HEK293 (cell line): ENCODE measurements at regions not wholly inside any gene's neighbourhood (a gene's known extent, or its start where the extent isn't known, plus 50 kb on each side); places are given as distances from the start of the nearest gene placed in this dataset.
A peak's percentile ranks its signal among the peaks of the same experiment; 100 is the strongest.

Experiments
- KLF16 ChIP-seq: fragments of 450-650 bp; formaldehyde crosslinking; IDR thresholded peaks from 2 replicates; pipeline ENCODE4 v1.5.1; 2017; ENCODE audit warnings: missing biosample characterization, missing genetic modification characterization
- MEIS1 ChIP-seq: sonication (generic); formaldehyde crosslinking; IDR thresholded peaks from 2 replicates; pipeline ENCODE4 v1.8.1; 2022; ENCODE audit warnings: missing genetic modification reagents, mild to moderate bottlenecking, borderline replicate concordance
- ZBTB1 ChIP-seq: fragments of 450-650 bp; formaldehyde crosslinking; IDR thresholded peaks from 2 replicates; pipeline ENCODE4 v1.5.1; 2016; ENCODE audit warnings: missing biosample characterization, missing genetic modification characterization
- ZEB2 ChIP-seq: fragments of 450-650 bp; formaldehyde crosslinking; IDR thresholded peaks from 2 replicates; pipeline ENCODE4 v1.5.1; 2016; ENCODE audit warnings: missing biosample characterization, missing genetic modification characterization
- ZNF174 ChIP-seq: fragments of 450-650 bp; formaldehyde crosslinking; IDR thresholded peaks from 2 replicates; pipeline ENCODE4 v1.5.0; 2017; ENCODE audit warnings: missing biosample characterization, mild to moderate bottlenecking, missing genetic modification characterization
- ZNF184 ChIP-seq: fragments of 450-650 bp; IDR thresholded peaks from 2 replicates; pipeline ENCODE4 v1.5.1; 2018; ENCODE audit warnings: missing biosample characterization, mild to moderate bottlenecking, missing genetic modification characterization
- ZNF19 ChIP-seq: fragments of 450-650 bp; formaldehyde crosslinking; IDR thresholded peaks from 2 replicates; pipeline ENCODE4; 2016; ENCODE audit warnings: missing biosample characterization, missing genetic modification characterization, low read depth
- ZNF274 ChIP-seq, 2 experiments: fragments of 200-500 bp in 1 of 2; fragments of 450-650 bp in 1 of 2; sonication (Bioruptor generic) in 1 of 2; formaldehyde crosslinking in 1 of 2; IDR thresholded peaks; 2 replicates each; pipeline versions ENCODE4 v1.5.1 to v1.6.1; 2014 to 2016; ENCODE audit warnings: borderline replicate concordance in 1 of 2, inconsistent platforms in 1 of 2, low read length in 1 of 2, missing biosample characterization in 1 of 2, missing genetic modification characterization in 1 of 2
- ZNF335 ChIP-seq: fragments of 450-650 bp; formaldehyde crosslinking; conservative IDR thresholded peaks from 2 replicates; pipeline ENCODE4 v1.5.1; 2016; ENCODE audit warnings: missing biosample characterization, missing genetic modification characterization
- ZNF341 ChIP-seq: fragments of 450-650 bp; formaldehyde crosslinking; IDR thresholded peaks from 2 replicates; pipeline ENCODE4; 2016; ENCODE audit warnings: low read depth, missing biosample characterization, missing genetic modification characterization
- ZNF391 ChIP-seq: fragments of 450-650 bp; formaldehyde crosslinking; IDR thresholded peaks from 2 replicates; pipeline ENCODE4 v1.5.1; 2016; ENCODE audit warnings: low read depth, missing biosample characterization, missing genetic modification characterization, borderline replicate concordance
- ZNF394 ChIP-seq: fragments of 450-650 bp; formaldehyde crosslinking; IDR thresholded peaks from 2 replicates; pipeline ENCODE4 v1.5.1; 2016; ENCODE audit warnings: missing biosample characterization, missing genetic modification characterization, mild to moderate bottlenecking, moderate library complexity, borderline replicate concordance
- ZNF416 ChIP-seq: fragments of 450-650 bp; formaldehyde crosslinking; IDR thresholded peaks from 2 replicates; pipeline ENCODE4 v1.5.1; 2016; ENCODE audit warnings: missing biosample characterization, missing genetic modification characterization
- ZNF548 ChIP-seq: fragments of 450-650 bp; formaldehyde crosslinking; IDR thresholded peaks from 2 replicates; pipeline ENCODE4 v1.5.1; 2016; ENCODE audit warnings: missing biosample characterization, missing genetic modification characterization
- ZNF560 ChIP-seq: fragments of 450-650 bp; formaldehyde crosslinking; IDR thresholded peaks from 2 replicates; pipeline ENCODE4 v1.5.1; 2017; ENCODE audit warnings: missing biosample characterization, missing genetic modification characterization, borderline replicate concordance
- ZNF610 ChIP-seq: fragments of 450-650 bp; formaldehyde crosslinking; IDR thresholded peaks from 2 replicates; pipeline ENCODE4 v1.5.1; 2016; ENCODE audit warnings: missing biosample characterization, missing genetic modification characterization, borderline replicate concordance
- ZNF626 ChIP-seq: fragments of 450-650 bp; sonication (Bioruptor Pico); formaldehyde crosslinking; IDR thresholded peaks from 2 replicates; pipeline ENCODE4 v1.5.1; 2018; ENCODE audit warnings: missing biosample characterization, missing genetic modification characterization, inconsistent platforms
- ZNF629 ChIP-seq: fragments of 450-650 bp; formaldehyde crosslinking; IDR thresholded peaks from 2 replicates; pipeline ENCODE4 v1.5.1; 2017; ENCODE audit warnings: missing biosample characterization, missing genetic modification characterization
- ZNF701 ChIP-seq: fragments of 450-650 bp; formaldehyde crosslinking; IDR thresholded peaks from 2 replicates; pipeline ENCODE4 v1.5.1; 2016; ENCODE audit warnings: missing biosample characterization, missing genetic modification characterization
- ZNF768 ChIP-seq: fragments of 450-650 bp; formaldehyde crosslinking; IDR thresholded peaks from 2 replicates; pipeline ENCODE4 v1.5.1; 2018; ENCODE audit warnings: missing biosample characterization, mild to moderate bottlenecking, missing genetic modification characterization
- ZNF792 ChIP-seq: fragments of 450-650 bp; formaldehyde crosslinking; IDR thresholded peaks from 2 replicates; pipeline ENCODE4 v1.5.1; 2016; ENCODE audit warnings: missing biosample characterization, missing genetic modification characterization
- ZSCAN30 ChIP-seq: fragments of 450-650 bp; IDR thresholded peaks from 2 replicates; pipeline ENCODE4 v1.5.1; 2018; ENCODE audit warnings: missing biosample characterization, mild to moderate bottlenecking, missing genetic modification characterization, moderate library complexity
- TF ChIP-seq, protein P1 (sequence below): fragments of 450-650 bp; formaldehyde crosslinking; IDR thresholded peaks from 2 replicates; pipeline ENCODE4 v1.5.1; 2016; ENCODE audit warnings: missing biosample characterization, missing genetic modification characterization
- TF ChIP-seq, protein P2 (sequence below): fragments of 450-650 bp; formaldehyde crosslinking; IDR thresholded peaks from 2 replicates; pipeline ENCODE4 v1.5.1; 2016; ENCODE audit warnings: missing biosample characterization, missing genetic modification characterization, borderline replicate concordance
- TF ChIP-seq, protein P3 (sequence below): fragments of 450-650 bp; formaldehyde crosslinking; IDR thresholded peaks from 2 replicates; pipeline ENCODE4 v1.5.1; 2016; ENCODE audit warnings: missing biosample characterization, missing genetic modification characterization
- TF ChIP-seq, protein P4 (sequence below): fragments of 450-650 bp; formaldehyde crosslinking; IDR thresholded peaks from 2 replicates; pipeline ENCODE4 v1.5.1; 2016; ENCODE audit warnings: missing biosample characterization, missing genetic modification characterization
- TF ChIP-seq, protein P5 (sequence below): fragments of 450-650 bp; formaldehyde crosslinking; IDR thresholded peaks from 2 replicates; pipeline ENCODE4 v1.5.1; 2017; ENCODE audit warnings: missing biosample characterization, missing genetic modification characterization

DNA sequence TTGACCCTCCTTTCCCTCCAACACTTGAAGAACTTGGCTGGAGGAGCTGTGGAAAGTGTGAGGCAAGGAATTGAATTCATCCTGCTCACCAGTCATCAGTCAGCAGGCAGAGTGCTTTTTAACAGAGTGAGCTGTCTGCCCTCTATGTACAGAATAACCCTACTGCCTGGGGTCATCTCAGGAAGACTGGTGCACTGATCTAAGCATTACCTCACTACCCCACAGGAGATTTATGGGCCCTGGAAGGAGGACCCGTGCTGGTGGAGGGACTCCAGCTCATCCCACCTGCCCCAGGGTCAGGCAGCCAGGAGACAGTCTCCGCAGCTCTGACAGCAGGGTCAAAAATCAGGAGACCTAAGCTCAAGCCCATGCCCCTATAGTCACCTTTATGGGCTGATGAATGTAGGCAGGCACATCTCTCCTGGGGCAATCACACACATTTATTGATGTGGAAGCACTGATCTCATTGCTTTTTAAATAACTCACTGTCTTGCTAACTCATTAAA, 270.8 kb upstream of the SESN3 start (continued):
- TF ChIP-seq, protein P1, sequence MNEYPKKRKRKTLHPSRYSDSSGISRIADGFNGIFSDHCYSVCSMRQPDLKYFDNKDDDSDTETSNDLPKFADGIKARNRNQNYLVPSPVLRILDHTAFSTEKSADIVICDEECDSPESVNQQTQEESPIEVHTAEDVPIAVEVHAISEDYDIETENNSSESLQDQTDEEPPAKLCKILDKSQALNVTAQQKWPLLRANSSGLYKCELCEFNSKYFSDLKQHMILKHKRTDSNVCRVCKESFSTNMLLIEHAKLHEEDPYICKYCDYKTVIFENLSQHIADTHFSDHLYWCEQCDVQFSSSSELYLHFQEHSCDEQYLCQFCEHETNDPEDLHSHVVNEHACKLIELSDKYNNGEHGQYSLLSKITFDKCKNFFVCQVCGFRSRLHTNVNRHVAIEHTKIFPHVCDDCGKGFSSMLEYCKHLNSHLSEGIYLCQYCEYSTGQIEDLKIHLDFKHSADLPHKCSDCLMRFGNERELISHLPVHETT (tag by site-specific recombination) = no peak
- no peak for TF ChIP-seq ZNF701
- no peak for TF ChIP-seq ZNF626 (tag by site-specific recombination)
- TF ChIP-seq ZNF184 (tag by site-specific recombination) = no peak
- TF ChIP-seq ZBTB1 (tag by site-specific recombination) = no peak
- no peak for TF ChIP-seq MEIS1 (CRISPR knock-in tag)
- peak; percentile 76 for TF ChIP-seq ZNF629 (tag by site-specific recombination)
- no peak for TF ChIP-seq ZSCAN30
- TF ChIP-seq, protein P2, sequence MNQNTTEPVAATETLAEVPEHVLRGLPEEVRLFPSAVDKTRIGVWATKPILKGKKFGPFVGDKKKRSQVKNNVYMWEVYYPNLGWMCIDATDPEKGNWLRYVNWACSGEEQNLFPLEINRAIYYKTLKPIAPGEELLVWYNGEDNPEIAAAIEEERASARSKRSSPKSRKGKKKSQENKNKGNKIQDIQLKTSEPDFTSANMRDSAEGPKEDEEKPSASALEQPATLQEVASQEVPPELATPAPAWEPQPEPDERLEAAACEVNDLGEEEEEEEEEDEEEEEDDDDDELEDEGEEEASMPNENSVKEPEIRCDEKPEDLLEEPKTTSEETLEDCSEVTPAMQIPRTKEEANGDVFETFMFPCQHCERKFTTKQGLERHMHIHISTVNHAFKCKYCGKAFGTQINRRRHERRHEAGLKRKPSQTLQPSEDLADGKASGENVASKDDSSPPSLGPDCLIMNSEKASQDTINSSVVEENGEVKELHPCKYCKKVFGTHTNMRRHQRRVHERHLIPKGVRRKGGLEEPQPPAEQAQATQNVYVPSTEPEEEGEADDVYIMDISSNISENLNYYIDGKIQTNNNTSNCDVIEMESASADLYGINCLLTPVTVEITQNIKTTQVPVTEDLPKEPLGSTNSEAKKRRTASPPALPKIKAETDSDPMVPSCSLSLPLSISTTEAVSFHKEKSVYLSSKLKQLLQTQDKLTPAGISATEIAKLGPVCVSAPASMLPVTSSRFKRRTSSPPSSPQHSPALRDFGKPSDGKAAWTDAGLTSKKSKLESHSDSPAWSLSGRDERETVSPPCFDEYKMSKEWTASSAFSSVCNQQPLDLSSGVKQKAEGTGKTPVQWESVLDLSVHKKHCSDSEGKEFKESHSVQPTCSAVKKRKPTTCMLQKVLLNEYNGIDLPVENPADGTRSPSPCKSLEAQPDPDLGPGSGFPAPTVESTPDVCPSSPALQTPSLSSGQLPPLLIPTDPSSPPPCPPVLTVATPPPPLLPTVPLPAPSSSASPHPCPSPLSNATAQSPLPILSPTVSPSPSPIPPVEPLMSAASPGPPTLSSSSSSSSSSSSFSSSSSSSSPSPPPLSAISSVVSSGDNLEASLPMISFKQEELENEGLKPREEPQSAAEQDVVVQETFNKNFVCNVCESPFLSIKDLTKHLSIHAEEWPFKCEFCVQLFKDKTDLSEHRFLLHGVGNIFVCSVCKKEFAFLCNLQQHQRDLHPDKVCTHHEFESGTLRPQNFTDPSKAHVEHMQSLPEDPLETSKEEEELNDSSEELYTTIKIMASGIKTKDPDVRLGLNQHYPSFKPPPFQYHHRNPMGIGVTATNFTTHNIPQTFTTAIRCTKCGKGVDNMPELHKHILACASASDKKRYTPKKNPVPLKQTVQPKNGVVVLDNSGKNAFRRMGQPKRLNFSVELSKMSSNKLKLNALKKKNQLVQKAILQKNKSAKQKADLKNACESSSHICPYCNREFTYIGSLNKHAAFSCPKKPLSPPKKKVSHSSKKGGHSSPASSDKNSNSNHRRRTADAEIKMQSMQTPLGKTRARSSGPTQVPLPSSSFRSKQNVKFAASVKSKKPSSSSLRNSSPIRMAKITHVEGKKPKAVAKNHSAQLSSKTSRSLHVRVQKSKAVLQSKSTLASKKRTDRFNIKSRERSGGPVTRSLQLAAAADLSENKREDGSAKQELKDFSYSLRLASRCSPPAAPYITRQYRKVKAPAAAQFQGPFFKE = no peak
- no peak for TF ChIP-seq ZNF341 (tag by site-specific recombination)
- no peak for TF ChIP-seq KLF16
- TF ChIP-seq ZEB2 (tag by site-specific recombination) = peak; percentile 51; the same call in 1 of the 2 replicates
- TF ChIP-seq ZNF335 = peak; percentile 61
- no peak for TF ChIP-seq ZNF416
- TF ChIP-seq, protein P3, sequence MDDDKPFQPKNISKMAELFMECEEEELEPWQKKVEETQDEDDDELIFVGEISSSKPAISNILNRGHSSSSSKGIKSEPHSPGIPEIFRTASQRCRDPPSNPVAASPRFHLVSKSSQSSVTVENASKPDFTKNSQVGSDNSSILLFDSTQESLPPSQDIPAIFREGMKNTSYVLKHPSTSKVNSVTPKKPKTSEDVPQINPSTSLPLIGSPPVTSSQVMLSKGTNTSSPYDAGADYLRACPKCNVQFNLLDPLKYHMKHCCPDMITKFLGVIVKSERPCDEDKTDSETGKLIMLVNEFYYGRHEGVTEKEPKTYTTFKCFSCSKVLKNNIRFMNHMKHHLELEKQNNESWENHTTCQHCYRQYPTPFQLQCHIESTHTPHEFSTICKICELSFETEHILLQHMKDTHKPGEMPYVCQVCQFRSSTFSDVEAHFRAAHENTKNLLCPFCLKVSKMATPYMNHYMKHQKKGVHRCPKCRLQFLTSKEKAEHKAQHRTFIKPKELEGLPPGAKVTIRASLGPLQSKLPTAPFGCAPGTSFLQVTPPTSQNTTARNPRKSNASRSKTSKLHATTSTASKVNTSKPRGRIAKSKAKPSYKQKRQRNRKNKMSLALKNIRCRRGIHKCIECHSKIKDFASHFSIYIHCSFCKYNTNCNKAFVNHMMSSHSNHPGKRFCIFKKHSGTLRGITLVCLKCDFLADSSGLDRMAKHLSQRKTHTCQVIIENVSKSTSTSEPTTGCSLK = no peak
- no peak for TF ChIP-seq ZNF768
- TF ChIP-seq, protein P4, sequence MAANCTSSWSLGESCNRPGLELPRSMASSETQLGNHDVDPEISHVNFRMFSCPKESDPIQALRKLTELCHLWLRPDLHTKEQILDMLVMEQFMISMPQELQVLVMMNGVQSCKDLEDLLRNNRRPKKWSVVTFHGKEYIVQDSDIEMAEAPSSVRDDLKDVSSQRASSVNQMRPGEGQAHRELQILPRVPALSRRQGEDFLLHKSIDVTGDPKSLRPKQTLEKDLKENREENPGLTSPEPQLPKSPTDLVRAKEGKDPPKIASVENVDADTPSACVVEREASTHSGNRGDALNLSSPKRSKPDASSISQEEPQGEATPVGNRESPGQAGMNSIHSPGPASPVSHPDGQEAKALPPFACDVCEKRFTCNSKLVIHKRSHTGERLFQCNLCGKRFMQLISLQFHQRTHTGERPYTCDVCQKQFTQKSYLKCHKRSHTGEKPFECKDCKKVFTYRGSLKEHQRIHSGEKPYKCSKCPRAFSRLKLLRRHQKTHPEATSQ (tag by site-specific recombination) = no peak
- no peak for TF ChIP-seq ZNF610 (tag by site-specific recombination)
- no peak for TF ChIP-seq ZNF548
- no peak for TF ChIP-seq ZNF274 (IDR thresholded peaks at IDR 0.05; ENCODE audit: low read length)
- TF ChIP-seq ZNF274 (tag by site-specific recombination; IDR thresholded peaks at IDR 0.05; ENCODE audit: borderline replicate concordance) = no peak
- no peak for TF ChIP-seq ZNF174 (tag by site-specific recombination)
- TF ChIP-seq, protein P5, sequence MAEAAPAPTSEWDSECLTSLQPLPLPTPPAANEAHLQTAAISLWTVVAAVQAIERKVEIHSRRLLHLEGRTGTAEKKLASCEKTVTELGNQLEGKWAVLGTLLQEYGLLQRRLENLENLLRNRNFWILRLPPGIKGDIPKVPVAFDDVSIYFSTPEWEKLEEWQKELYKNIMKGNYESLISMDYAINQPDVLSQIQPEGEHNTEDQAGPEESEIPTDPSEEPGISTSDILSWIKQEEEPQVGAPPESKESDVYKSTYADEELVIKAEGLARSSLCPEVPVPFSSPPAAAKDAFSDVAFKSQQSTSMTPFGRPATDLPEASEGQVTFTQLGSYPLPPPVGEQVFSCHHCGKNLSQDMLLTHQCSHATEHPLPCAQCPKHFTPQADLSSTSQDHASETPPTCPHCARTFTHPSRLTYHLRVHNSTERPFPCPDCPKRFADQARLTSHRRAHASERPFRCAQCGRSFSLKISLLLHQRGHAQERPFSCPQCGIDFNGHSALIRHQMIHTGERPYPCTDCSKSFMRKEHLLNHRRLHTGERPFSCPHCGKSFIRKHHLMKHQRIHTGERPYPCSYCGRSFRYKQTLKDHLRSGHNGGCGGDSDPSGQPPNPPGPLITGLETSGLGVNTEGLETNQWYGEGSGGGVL (tag by site-specific recombination) = no peak
- TF ChIP-seq ZNF391 (tag by site-specific recombination) = no peak
- no peak for TF ChIP-seq ZNF792 (tag by site-specific recombination)
- 0 out of 2 replicates have a peak, but pooled peaks have one; percentile 30 for TF ChIP-seq ZNF394 (tag by site-specific recombination)
- TF ChIP-seq ZNF560 = no peak
- TF ChIP-seq ZNF19 (tag by site-specific recombination) = no peak
